ENCODE measurements at regions not wholly inside any gene's neighbourhood (a gene's known extent, or its start where the extent isn't known, plus 50 kb on each side); places are given as distances from the start of the nearest gene placed in this dataset.

DNA sequence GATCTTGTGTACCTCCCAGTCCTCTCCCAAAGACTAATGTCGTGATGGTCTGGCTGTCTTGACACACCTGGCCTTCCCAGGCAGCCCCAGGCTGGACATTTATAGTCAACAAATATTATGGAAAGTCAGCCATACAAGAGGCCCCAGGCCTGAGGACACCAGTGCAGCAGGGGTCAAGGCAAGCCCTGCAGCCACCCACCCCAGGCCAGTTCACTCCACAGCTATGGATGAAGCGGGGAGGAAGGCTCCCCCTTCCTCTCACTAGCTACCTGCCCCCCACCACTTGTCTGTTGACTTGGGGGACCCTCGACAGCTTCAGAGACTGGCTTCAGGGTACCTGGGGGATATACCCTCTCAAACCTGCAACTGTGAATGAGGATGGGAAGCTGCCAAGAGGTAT, 132.1 kb downstream of the MRPL14 start:
- TF ChIP-seq, protein P1, sequence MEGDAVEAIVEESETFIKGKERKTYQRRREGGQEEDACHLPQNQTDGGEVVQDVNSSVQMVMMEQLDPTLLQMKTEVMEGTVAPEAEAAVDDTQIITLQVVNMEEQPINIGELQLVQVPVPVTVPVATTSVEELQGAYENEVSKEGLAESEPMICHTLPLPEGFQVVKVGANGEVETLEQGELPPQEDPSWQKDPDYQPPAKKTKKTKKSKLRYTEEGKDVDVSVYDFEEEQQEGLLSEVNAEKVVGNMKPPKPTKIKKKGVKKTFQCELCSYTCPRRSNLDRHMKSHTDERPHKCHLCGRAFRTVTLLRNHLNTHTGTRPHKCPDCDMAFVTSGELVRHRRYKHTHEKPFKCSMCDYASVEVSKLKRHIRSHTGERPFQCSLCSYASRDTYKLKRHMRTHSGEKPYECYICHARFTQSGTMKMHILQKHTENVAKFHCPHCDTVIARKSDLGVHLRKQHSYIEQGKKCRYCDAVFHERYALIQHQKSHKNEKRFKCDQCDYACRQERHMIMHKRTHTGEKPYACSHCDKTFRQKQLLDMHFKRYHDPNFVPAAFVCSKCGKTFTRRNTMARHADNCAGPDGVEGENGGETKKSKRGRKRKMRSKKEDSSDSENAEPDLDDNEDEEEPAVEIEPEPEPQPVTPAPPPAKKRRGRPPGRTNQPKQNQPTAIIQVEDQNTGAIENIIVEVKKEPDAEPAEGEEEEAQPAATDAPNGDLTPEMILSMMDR (conservative IDR thresholded peaks at IDR 0.05; ENCODE audit: low read length): no peak
- no peak overlapping the region for H3K4me3 ChIP-seq (ENCODE audit: low read length)
- DNase-seq (ENCODE audit: low read depth): no peak

DNA sequence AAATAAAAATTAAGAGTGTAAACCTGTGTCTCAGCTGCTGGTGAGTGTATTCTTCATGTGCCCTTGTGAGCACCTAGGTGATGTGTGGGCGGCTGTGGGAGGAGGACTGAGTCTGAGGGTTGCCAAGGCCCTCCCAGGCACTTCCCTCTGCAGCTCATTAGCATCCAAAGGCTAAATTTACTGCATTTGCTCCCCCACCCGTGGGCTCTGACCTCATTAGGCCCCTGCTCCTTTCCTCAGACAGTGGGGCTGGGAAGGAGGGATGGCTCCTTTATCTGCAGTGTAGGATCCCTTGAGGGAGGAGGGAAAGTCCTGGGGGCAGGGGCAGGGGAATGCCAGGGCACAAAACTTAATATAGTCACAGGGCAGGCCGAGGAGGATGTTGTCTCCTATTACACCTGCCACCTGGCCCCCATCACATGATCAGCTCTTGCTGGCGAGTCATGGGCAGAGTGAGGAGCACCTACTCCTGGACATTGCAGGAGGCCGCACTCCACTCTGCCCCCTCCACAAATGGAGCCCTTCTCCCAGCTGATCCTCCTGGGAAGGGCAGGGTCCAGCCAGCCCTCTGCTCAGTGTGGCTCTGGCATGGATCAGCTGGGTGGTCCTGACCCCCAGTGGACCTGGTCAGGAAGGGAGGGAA, 133.2 kb downstream of the MRPL14 start:
- TF ChIP-seq, protein P1 (conservative IDR thresholded peaks at IDR 0.05; ENCODE audit: low read length): no peak
- no peak overlapping the region for H3K4me3 ChIP-seq (ENCODE audit: low read length)
- no peak for DNase-seq (ENCODE audit: low read depth)

DNA sequence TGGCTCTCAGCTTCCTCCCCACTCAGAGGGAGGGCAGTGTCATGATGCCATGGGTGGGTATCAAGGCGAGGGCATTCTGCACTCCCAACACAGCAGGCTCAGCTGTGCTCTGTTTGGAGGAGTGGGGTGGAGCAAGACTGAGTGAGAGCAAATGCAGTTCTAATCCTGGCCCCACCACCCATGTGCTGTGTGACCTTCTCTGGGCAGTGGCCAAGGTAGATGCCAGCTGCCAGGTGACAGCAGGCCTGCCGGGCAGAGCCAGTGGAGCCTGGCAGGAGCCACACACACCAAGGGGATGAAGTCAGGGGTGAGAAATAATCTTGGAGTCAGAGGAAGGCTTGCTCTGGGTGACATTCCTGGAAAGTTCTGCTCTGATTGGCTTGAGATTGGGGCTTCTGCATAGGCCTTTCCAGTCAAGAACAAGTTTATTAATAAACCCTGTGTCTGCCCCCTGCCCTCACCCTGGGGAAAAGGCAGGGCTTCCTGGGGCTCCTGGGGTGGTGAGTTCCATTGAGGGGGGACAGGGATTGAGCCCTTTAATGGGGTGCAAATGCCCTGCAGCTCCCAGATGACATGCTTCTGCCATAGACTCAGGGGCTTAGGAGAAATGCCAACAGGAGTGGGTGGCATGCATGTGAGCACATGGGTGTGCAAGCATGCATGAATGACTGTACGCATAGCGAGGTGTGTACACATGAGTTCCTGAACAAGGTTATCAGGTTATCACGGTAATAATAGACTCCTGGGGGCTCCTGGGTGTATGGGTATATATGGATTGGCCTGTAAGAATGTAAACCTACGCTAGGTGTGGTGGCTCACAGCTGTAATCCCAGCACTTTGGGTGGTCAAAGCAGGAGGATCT, 134.2 kb downstream of the MRPL14 start:
- TF ChIP-seq, protein P1 (conservative IDR thresholded peaks at IDR 0.05; ENCODE audit: low read length): no peak
- DNase-seq (ENCODE audit: low read depth): no peak

DNA sequence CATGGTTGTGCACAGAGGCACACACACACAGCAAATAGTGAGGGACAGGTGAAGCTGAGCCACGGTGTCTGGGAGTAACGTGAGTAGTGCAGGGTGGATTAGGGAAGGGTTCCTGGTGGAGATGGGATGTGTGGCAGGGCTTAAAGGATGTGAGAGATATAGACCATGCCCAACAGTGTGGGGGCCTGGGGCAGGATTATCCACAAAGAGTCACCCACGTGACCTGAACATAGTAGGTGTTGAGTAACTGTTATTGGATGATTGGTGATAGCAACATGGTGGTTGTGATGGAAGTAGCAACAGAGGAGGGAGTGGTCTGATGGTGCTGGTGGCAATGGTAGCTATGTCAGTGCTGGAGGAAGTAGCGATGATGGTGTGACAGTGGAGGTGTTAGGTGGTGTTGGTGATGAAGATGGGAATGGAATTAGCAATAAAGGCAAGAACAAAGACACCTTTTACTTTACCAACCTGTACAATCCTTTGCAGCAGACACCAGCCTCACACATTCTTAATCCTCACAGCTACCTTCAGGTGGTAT, 135.1 kb downstream of the MRPL14 start:
- no peak for DNase-seq (ENCODE audit: low read depth)
- H3K4me3 ChIP-seq (ENCODE audit: low read length): no peak overlapping the region
- TF ChIP-seq, protein P1 (conservative IDR thresholded peaks at IDR 0.05; ENCODE audit: low read length): no peak

More for the DNA sequence above, 134.2 kb downstream of the MRPL14 start:
- no peak overlapping the region for H3K4me3 ChIP-seq (ENCODE audit: low read length)

DNA sequence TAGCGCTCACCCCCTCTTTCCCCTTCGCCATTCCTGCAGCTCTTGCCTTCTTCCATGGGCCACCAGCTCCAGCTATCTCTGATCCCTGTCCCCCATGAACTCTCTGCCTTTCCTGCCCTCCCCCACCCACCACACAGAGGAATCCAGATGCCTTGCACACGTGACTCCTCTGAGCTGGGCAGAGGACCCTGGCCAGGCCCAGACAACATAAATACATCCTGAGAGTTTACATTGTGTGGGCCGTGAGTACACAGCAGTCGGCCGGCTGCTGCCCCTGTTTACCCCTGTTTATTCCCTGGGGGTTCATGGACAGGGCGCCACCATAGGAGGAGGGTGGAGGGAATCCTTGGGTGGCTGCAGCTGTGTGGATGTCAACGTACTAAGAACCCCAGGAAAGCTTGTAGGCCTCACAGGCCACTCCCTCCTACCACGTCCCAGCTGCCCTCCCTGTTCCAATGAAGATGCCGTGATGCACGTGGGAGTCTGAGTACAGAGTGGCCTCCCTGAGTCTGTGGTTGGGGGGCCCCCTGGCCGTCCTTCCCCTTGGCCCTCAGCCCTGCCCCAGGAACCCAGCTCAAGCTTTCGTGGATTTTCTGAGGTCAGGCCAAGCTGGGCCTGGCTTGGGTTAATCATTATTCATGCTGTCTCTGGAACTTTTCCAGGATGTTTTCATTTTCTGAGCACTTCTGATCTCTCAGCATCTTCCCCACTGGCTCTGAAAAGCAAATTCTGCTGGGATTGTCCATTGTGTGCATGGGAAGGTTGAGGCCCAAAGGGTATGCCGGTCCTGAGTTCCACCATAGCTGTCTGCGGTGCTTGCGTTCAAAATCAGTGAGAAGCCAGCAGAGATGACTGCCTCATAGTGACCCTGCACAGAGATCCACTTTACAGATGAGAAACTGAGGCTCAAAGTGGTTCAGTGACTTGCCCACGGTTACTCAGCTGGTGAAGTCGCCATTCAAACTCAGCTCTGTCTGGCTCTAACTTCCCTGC, 136.3 kb downstream of the MRPL14 start:
- no peak overlapping the region for H3K4me3 ChIP-seq (ENCODE audit: low read length)
- peak; percentile 45 for DNase-seq (ENCODE audit: low read depth)
- TF ChIP-seq, protein P1 (conservative IDR thresholded peaks at IDR 0.05; ENCODE audit: low read length): no peak

DNA sequence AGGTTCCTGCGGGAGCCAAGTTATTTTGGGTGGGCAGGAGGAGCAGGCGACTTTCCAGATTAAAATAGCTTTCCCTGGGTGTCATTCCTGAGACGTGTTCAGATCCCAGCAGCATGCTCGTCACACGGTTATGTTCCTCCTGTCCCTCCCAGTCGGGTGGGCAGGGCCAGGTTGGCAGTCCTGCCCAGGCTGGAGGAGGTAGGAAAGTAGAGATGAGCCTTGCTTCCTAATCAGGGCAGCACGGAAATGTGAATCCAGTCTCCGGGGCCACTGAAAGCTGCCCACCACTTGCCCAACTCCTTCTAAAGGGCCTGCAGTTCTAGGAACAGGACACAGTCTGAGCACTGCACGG, 137.0 kb downstream of the MRPL14 start:
- TF ChIP-seq, protein P1 (conservative IDR thresholded peaks at IDR 0.05; ENCODE audit: low read length): no peak
- no peak overlapping the region for H3K4me3 ChIP-seq (ENCODE audit: low read length)
- DNase-seq (ENCODE audit: low read depth): peak; percentile 49

Measured in AG10803 (cell line).